ENCODE measurements at regions not wholly inside any gene's neighbourhood (a gene's known extent, or its start where the extent isn't known, plus 50 kb on each side); places are given as distances from the start of the nearest gene placed in this dataset.

DNA sequence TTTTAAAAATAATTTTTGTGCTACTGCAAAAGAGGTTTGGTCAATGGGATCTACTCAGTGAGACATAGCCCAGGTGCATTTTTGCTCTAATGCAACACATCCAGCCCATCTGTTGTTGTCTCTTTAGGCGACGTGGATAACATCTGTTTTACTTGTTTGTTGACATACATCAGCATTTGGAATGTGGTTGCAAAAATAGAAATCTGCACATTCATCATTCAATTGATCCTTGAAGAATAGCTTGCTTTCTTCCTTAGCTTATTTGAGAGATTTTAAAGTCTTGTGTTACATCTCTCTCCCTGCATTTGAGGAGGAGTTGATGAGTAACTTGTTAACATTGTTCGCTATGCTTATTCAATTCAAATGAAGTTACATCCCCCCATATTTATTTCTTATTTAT lies 1202.3 kb downstream of the NSUN3 start:
- H3K4me1 Mint-ChIP-seq = no peaks in the 10 kb centered on the region

DNA sequence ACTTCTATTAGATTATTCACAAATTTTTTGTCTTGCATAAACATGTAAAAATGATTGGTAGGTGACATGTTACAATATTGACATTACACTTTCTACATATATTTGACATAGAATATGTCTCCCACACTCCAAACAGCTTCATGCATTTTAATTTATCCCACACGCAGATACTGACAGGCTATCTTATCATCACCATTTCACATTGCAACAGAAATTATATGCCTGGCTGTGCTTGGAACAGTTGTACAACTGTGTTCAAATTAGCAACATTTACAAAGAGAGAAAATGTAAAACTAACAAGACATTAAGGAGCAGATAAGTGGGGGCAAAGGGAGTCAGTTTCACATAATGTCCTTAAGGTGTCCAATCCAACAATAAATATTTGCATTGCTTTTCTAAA lies 1208.5 kb downstream of the NSUN3 start:
- H3K4me1 Mint-ChIP-seq = no peaks in the 10 kb centered on the region
- no peaks in the 10 kb centered on the region for H3K27me3 Mint-ChIP-seq (ENCODE audit: low read depth)
- TF ChIP-seq, protein P1, sequence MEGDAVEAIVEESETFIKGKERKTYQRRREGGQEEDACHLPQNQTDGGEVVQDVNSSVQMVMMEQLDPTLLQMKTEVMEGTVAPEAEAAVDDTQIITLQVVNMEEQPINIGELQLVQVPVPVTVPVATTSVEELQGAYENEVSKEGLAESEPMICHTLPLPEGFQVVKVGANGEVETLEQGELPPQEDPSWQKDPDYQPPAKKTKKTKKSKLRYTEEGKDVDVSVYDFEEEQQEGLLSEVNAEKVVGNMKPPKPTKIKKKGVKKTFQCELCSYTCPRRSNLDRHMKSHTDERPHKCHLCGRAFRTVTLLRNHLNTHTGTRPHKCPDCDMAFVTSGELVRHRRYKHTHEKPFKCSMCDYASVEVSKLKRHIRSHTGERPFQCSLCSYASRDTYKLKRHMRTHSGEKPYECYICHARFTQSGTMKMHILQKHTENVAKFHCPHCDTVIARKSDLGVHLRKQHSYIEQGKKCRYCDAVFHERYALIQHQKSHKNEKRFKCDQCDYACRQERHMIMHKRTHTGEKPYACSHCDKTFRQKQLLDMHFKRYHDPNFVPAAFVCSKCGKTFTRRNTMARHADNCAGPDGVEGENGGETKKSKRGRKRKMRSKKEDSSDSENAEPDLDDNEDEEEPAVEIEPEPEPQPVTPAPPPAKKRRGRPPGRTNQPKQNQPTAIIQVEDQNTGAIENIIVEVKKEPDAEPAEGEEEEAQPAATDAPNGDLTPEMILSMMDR (conservative IDR thresholded peaks at IDR 0.05) = no peak
- H3K27ac Mint-ChIP-seq (ENCODE audit: unreplicated experiment) = no peak overlapping the region
- H3K36me3 Mint-ChIP-seq (ENCODE audit: low read depth) = no peaks in the 10 kb centered on the region
- no peaks in the 10 kb centered on the region for H3K9me3 Mint-ChIP-seq
- no peak for DNase-seq (ENCODE audit: low read depth, low spot score)
- H3K4me3 Mint-ChIP-seq = no peak overlapping the region

More for the DNA sequence above, 1202.3 kb downstream of the NSUN3 start:
- no peaks in the 10 kb centered on the region for H3K27me3 Mint-ChIP-seq (ENCODE audit: low read depth)
- no peaks in the 10 kb centered on the region for H3K36me3 Mint-ChIP-seq (ENCODE audit: low read depth)
- no peaks in the 10 kb centered on the region for H3K9me3 Mint-ChIP-seq
- no peak overlapping the region for H3K27ac Mint-ChIP-seq (ENCODE audit: unreplicated experiment)
- DNase-seq (ENCODE audit: low read depth, low spot score) = no peak
- TF ChIP-seq, protein P1 (conservative IDR thresholded peaks at IDR 0.05) = no peak
- no peak overlapping the region for H3K4me3 Mint-ChIP-seq

DNA sequence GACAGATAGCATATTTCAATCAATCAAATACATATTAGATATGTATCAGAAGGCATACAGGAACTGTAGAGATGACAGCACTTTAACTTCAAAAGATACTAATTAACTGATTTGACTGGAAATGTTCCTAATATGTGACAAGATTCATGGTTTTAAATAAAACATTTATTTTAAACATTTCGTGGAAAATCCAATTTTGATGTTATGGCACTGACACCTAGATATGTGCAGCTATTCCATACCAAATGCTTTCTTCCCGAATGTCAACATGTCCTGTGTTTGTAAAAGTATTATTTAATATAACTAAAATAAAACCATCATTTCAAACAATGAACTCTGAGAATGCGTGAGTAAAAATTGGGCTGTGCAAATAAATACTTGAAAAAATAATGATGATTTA lies 1209.3 kb downstream of the NSUN3 start:
- H3K9me3 Mint-ChIP-seq = no peaks in the 10 kb centered on the region
- no peak overlapping the region for H3K4me3 Mint-ChIP-seq
- no peaks in the 10 kb centered on the region for H3K36me3 Mint-ChIP-seq (ENCODE audit: low read depth)
- no peaks in the 10 kb centered on the region for H3K27me3 Mint-ChIP-seq (ENCODE audit: low read depth)
- DNase-seq (ENCODE audit: low read depth, low spot score) = no peak
- TF ChIP-seq, protein P1 (conservative IDR thresholded peaks at IDR 0.05) = no peak
- no peak overlapping the region for H3K27ac Mint-ChIP-seq (ENCODE audit: unreplicated experiment)
- H3K4me1 Mint-ChIP-seq = no peaks in the 10 kb centered on the region

DNA sequence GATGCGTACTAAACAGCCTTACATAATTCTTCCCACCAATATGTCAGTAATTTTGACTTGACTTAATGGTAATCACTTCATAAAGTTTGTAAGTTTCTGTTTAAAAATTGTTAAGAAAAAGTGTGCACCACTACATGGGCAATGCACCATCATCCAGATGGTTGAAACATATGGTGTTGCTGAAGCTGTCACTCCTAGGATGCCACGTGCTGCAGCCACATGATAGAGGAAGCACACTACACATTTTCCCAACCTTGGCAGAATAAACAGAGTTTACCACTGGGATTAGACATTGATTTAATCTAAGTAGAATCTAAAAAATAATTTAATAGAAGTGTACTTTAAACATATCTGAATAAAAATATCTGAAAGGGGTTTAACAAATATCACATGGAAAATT lies 1209.9 kb downstream of the NSUN3 start:
- Mint-ChIP-seq H3K4me1 (peaks cover 5% of the 10 kb centered on the region), H3K36me3 (ENCODE audit: low read depth) (no peaks in the 10 kb centered on the region), H3K27me3 (ENCODE audit: low read depth) (no peaks in the 10 kb centered on the region), H3K4me3 (no peak overlapping the region), H3K9me3 (no peaks in the 10 kb centered on the region), H3K27ac (ENCODE audit: unreplicated experiment) (no peak overlapping the region)
- TF ChIP-seq, protein P1 (conservative IDR thresholded peaks at IDR 0.05) = no peak
- DNase-seq (ENCODE audit: low read depth, low spot score) = no peak

DNA sequence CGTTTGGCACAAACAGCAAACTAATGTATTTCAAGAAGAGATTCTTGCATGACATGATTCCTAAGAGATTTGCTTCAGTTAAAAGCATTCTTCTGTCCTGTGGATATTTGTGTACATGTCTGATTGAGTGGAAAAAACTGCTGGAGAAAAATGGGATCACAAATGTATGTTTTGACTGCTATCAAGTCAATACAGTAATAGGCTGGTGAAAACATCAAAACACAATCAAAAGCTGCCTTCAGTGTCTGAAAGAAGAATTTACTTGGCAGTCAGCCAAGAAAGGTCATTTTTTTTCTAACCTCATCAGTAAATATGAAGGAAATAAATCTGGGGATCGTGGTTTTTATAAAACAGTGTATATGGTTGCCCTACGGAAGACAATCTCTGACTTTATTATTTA lies 1214.8 kb downstream of the NSUN3 start:
- peaks cover 5% of the 10 kb centered on the region for H3K4me1 Mint-ChIP-seq
- H3K27me3 Mint-ChIP-seq (ENCODE audit: low read depth) = no peaks in the 10 kb centered on the region
- TF ChIP-seq, protein P1 (conservative IDR thresholded peaks at IDR 0.05) = no peak
- no peak overlapping the region for H3K27ac Mint-ChIP-seq (ENCODE audit: unreplicated experiment)
- DNase-seq (ENCODE audit: low read depth, low spot score) = no peak
- no peaks in the 10 kb centered on the region for H3K9me3 Mint-ChIP-seq
- H3K36me3 Mint-ChIP-seq (ENCODE audit: low read depth) = no peaks in the 10 kb centered on the region
- no peak overlapping the region for H3K4me3 Mint-ChIP-seq

Measured in neural crest cell (in vitro differentiated cells).